ENCODE measurements at regions not wholly inside any gene's neighbourhood (a gene's known extent, or its start where the extent isn't known, plus 50 kb on each side); places are given as distances from the start of the nearest gene placed in this dataset.

GRCh38 chr2:22628221-22628620, 756.8 kb upstream of the KLHL29 start:
- no peak overlapping the region for H3K4me3 ChIP-seq (ENCODE audit: low read depth, low read length)

GRCh38 chr2:22628906-22629305, 756.1 kb upstream of the KLHL29 start:
- no peak overlapping the region for H3K27ac Mint-ChIP-seq (ENCODE audit: unreplicated experiment)
- H3K36me3 Mint-ChIP-seq (ENCODE audit: insufficient read depth, unreplicated experiment): no peaks in the 10 kb centered on the region
- intact Hi-C loops (cut with micrococcal nuclease; ENCODE audit: unreplicated experiment): no loop called here
- Histone ChIP-seq H3K9me3 (no peaks in the 10 kb centered on the region), H3K4me1 (no peaks in the 10 kb centered on the region), H3K27me3 (replicated peaks; ENCODE audit: control insufficient read depth, insufficient read depth, low read length) (no peaks in the 10 kb centered on the region), H3K36me3 (ENCODE audit: control insufficient read depth, insufficient read depth, low read length) (no peaks in the 10 kb centered on the region), H3K4me3 (ENCODE audit: low read depth, low read length) (no peak overlapping the region)
- POLR2A ChIA-PET: no interaction called here
- TF ChIP-seq CTCF (IDR thresholded peaks at IDR 0.05; ENCODE audit: insufficient read depth in 1 of 2, low read depth in 1 of 2, low read length in 1 of 2, severe bottlenecking in 1 of 2, unreplicated experiment in 1 of 2): no peak
- DNase-seq: no peak
- CTCF ChIA-PET: no interaction called here
- no peak overlapping the region for H3K4me3 Mint-ChIP-seq (ENCODE audit: unreplicated experiment)
- no peaks in the 10 kb centered on the region for H3K4me1 Mint-ChIP-seq (ENCODE audit: low read depth, unreplicated experiment)
- H3K27me3 Mint-ChIP-seq (ENCODE audit: insufficient read depth, unreplicated experiment): peaks cover 12% of the 10 kb centered on the region
- no TSS peak for BruUV-seq (replicated peaks)
- peaks cover 7% of the 10 kb centered on the region for H3K9me3 Mint-ChIP-seq (ENCODE audit: unreplicated experiment)

More at GRCh38 chr2:22628221-22628620, 756.8 kb upstream of the KLHL29 start:
- H3K36me3 ChIP-seq (ENCODE audit: control insufficient read depth, insufficient read depth, low read length): no peaks in the 10 kb centered on the region
- TF ChIP-seq CTCF (IDR thresholded peaks at IDR 0.05; ENCODE audit: insufficient read depth in 1 of 2, low read depth in 1 of 2, low read length in 1 of 2, severe bottlenecking in 1 of 2, unreplicated experiment in 1 of 2): no peak
- ChIA-PET POLR2A (no interaction called here), CTCF (no interaction called here)
- no peaks in the 10 kb centered on the region for H3K9me3 ChIP-seq
- H3K4me3 Mint-ChIP-seq (ENCODE audit: unreplicated experiment): no peak overlapping the region
- no peaks in the 10 kb centered on the region for H3K36me3 Mint-ChIP-seq (ENCODE audit: insufficient read depth, unreplicated experiment)
- no peaks in the 10 kb centered on the region; the same call in 1 of the 2 replicates for H3K27me3 ChIP-seq (replicated peaks; ENCODE audit: control insufficient read depth, insufficient read depth, low read length)
- no peak for DNase-seq
- no peaks in the 10 kb centered on the region for H3K4me1 Mint-ChIP-seq (ENCODE audit: low read depth, unreplicated experiment)
- H3K27ac Mint-ChIP-seq (ENCODE audit: unreplicated experiment): no peak overlapping the region
- peaks cover 7% of the 10 kb centered on the region for H3K9me3 Mint-ChIP-seq (ENCODE audit: unreplicated experiment)
- no TSS peak for BruUV-seq (replicated peaks)
- H3K27me3 Mint-ChIP-seq (ENCODE audit: insufficient read depth, unreplicated experiment): peaks cover 12% of the 10 kb centered on the region
- no peaks in the 10 kb centered on the region for H3K4me1 ChIP-seq
- intact Hi-C loops (cut with micrococcal nuclease; ENCODE audit: unreplicated experiment): no loop called here

- Histone ChIP-seq H3K36me3 (ENCODE audit: control insufficient read depth, insufficient read depth, low read length) (no peaks in the 10 kb centered on the region), H3K4me3 (ENCODE audit: low read depth, low read length) (no peak overlapping the region), H3K4me1 (no peaks in the 10 kb centered on the region), H3K27me3 (replicated peaks; ENCODE audit: control insufficient read depth, insufficient read depth, low read length) (no peaks in the 10 kb centered on the region), H3K9me3 (no peaks in the 10 kb centered on the region)
- Mint-ChIP-seq H3K4me3 (ENCODE audit: unreplicated experiment) (no peak overlapping the region), H3K27ac (ENCODE audit: unreplicated experiment) (no peak overlapping the region), H3K9me3 (ENCODE audit: unreplicated experiment) (peaks cover 7% of the 10 kb centered on the region), H3K27me3 (ENCODE audit: insufficient read depth, unreplicated experiment) (peaks cover 11% of the 10 kb centered on the region), H3K36me3 (ENCODE audit: insufficient read depth, unreplicated experiment) (no peaks in the 10 kb centered on the region), H3K4me1 (ENCODE audit: low read depth, unreplicated experiment) (no peaks in the 10 kb centered on the region)
- no TSS peak for BruUV-seq (replicated peaks)
- intact Hi-C loops (cut with micrococcal nuclease; ENCODE audit: unreplicated experiment): no loop called here
- no peak for DNase-seq
- CTCF ChIA-PET: no interaction called here
- no peak for TF ChIP-seq CTCF (IDR thresholded peaks at IDR 0.05; ENCODE audit: insufficient read depth in 1 of 2, low read depth in 1 of 2, low read length in 1 of 2, severe bottlenecking in 1 of 2, unreplicated experiment in 1 of 2)
- POLR2A ChIA-PET: no interaction called here
These were observed 750.8 kb upstream of the KLHL29 start for GRCh38 chr2:22634167-22634566.

Measured in Caco-2 (cell line).